ENCODE measurements at regions not wholly inside any gene's neighbourhood (a gene's known extent, or its start where the extent isn't known, plus 50 kb on each side); places are given as distances from the start of the nearest gene placed in this dataset.

DNA sequence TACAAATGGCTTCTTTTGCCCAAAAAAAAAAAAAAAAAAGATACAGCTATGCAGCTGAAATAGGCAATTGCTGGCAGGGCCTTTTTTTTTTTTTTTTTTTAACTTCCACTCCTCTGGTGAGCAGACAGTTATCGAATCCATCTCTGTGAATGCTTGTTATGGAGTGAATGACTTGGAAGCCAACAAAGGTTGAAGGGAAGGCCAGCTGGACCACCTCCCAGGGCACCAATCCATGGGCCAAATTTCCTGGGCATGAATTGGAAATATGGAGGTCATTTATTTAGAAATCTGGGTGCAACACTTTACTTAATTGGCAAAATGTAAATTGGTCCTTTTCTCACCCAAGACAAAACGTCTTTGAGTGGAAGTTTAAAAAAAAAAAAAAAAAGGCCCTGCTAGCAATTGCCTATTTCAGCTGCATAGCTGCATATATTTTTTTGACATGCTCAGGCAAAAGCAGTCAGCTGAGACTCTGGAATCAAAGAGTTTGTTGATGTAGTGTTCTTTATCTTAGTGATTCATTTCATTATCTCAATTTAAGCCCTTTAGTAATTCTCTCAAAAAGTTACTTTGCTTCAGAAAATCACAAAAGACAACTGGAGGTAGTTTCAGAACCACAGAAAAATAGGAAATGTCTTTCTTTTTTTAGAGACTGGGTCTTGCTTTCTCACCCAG, 392.2 kb upstream of the KLF4 start:
- no peak overlapping the region for H3K27ac ChIP-seq (ENCODE audit: low read depth, low read length)
- no peaks in the 10 kb centered on the region for H3K4me1 ChIP-seq (ENCODE audit: control insufficient read depth, insufficient read depth, low read length)
- no peak overlapping the region for H3K4me3 ChIP-seq (ENCODE audit: low read depth, low read length)
- no peaks in the 10 kb centered on the region for H3K9me3 ChIP-seq (ENCODE audit: control insufficient read depth, insufficient read depth, low read length)
- no peaks in the 10 kb centered on the region for H3K36me3 ChIP-seq (ENCODE audit: control insufficient read depth, insufficient read depth, low read length)
- H3K9ac ChIP-seq (ENCODE audit: low read depth, low read length) = no peak overlapping the region
- H3K27me3 ChIP-seq (ENCODE audit: control insufficient read depth, insufficient read depth, low read length) = no peaks in the 10 kb centered on the region

DNA sequence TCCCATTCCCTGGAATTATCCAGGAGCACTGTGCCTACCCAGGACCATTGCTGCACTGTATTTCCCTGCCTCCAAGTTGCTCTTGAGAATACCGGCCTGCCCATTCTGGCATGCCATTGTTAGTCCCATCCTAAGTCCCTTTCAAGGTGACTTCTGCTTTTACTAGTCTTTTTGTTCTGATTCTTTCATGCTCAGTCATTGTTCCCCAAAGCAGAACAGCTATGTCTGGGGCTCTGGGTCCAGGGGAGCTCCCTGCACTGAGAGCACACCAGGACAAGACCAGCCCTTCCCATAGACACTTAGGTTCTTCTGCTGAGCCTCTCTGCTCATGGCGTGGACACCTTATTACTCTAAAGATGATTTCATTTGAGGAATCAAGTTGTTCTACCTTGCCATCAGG, 388.9 kb upstream of the KLF4 start:
- H3K4me3 ChIP-seq (ENCODE audit: low read depth, low read length) = no peak overlapping the region
- H3K9ac ChIP-seq (ENCODE audit: low read depth, low read length) = no peak overlapping the region
- H3K27ac ChIP-seq (ENCODE audit: low read depth, low read length) = no peak overlapping the region
- H3K4me1 ChIP-seq (ENCODE audit: control insufficient read depth, insufficient read depth, low read length) = peaks cover under 1% of the 10 kb centered on the region
- H3K36me3 ChIP-seq (ENCODE audit: control insufficient read depth, insufficient read depth, low read length) = no peaks in the 10 kb centered on the region
- no peaks in the 10 kb centered on the region; the same call in 1 of the 2 replicates for H3K27me3 ChIP-seq (ENCODE audit: control insufficient read depth, insufficient read depth, low read length)
- H3K9me3 ChIP-seq (ENCODE audit: control insufficient read depth, insufficient read depth, low read length) = no peaks in the 10 kb centered on the region

DNA sequence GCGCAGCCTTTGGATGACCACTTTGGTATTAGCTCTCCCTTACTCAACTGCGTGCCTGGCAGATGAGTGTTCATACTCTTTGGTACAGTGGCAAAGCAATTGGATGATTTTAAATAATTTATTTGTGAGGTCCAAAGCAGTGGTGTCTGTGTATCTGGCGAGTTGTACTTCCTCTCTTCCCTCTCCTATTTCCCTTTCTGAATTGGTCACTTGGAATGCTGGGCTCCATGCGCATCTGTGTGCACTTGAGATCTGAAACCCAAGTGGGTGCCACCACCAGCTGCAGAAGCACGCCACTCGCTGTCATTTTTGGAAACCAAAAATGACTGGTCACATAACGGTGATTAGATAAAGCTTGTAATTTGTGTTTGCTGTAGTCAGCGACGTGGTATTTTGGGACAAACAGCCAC, 386.0 kb upstream of the KLF4 start:
- Histone ChIP-seq H3K9ac (ENCODE audit: low read depth, low read length) (no peak overlapping the region), H3K27ac (ENCODE audit: low read depth, low read length) (no peak overlapping the region), H3K27me3 (ENCODE audit: control insufficient read depth, insufficient read depth, low read length) (no peaks in the 10 kb centered on the region; the same call in 1 of the 2 replicates), H3K9me3 (ENCODE audit: control insufficient read depth, insufficient read depth, low read length) (no peaks in the 10 kb centered on the region), H3K4me3 (ENCODE audit: low read depth, low read length) (no peak overlapping the region), H3K36me3 (ENCODE audit: control insufficient read depth, insufficient read depth, low read length) (no peaks in the 10 kb centered on the region), H3K4me1 (ENCODE audit: control insufficient read depth, insufficient read depth, low read length) (peaks cover 17% of the 10 kb centered on the region)

DNA sequence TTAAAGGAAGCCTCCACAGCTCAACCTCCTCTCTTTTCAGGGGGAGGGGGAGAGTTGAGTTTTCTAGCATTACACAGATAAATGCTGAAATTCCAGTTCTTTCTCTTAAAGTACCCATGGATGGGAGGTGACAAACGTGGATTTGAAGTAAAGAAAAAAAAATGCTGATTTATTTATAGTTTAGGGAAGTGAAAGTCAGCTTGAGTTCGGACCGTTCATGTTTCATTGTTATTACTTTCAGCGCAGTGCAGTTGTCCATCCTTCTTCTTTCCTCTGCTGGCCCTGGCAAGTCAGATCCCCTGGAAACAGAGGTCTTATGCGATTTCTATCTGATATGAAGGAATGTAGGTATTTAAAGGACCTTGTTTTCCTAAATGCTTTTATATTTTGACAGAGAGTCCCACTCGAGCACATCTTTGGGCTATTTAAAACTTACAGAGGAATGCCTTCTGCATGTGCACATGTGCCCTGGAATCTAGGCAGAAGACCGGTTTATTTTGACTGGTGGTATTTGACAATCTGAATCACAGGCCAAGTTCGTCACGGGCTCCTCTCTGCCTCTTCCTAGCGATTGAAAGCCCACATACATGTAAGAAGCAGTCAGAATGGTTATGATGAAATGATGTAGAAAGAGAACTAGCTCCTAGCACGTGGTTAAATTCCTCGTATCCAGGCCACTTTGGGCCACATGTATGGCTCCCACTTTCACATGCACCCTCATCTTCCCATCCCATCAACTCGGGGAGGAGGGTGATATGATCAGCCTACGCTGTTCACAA, 385.2 kb upstream of the KLF4 start:
- Histone ChIP-seq H3K27ac (ENCODE audit: low read depth, low read length) (no peak overlapping the region), H3K9ac (ENCODE audit: low read depth, low read length) (no peak overlapping the region), H3K9me3 (ENCODE audit: control insufficient read depth, insufficient read depth, low read length) (no peaks in the 10 kb centered on the region), H3K4me3 (ENCODE audit: low read depth, low read length) (no peak overlapping the region), H3K36me3 (ENCODE audit: control insufficient read depth, insufficient read depth, low read length) (no peaks in the 10 kb centered on the region), H3K4me1 (ENCODE audit: control insufficient read depth, insufficient read depth, low read length) (peaks cover 17% of the 10 kb centered on the region), H3K27me3 (ENCODE audit: control insufficient read depth, insufficient read depth, low read length) (no peaks in the 10 kb centered on the region; the same call in 1 of the 2 replicates)

DNA sequence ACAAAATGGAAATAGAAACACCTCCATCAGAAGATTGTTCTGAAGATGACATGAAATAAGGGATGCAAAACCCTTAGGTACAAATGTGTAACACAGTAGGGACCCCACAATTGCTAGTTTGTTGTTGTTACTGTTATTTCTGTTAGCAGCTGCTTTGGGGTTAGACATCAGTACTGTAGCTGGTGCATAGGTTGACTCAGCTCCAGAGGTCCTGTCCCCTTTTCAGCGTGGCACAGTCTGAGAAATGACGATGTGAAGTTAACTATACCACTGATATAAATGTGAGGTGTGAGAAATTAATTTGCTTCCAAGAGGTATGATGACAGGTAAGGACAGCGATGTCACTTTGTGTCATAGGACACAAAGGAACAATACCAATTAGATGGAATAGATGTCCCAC, 384.6 kb upstream of the KLF4 start:
- Histone ChIP-seq H3K27ac (ENCODE audit: low read depth, low read length) (no peak overlapping the region), H3K4me3 (ENCODE audit: low read depth, low read length) (no peak overlapping the region), H3K9ac (ENCODE audit: low read depth, low read length) (no peak overlapping the region), H3K36me3 (ENCODE audit: control insufficient read depth, insufficient read depth, low read length) (no peaks in the 10 kb centered on the region), H3K27me3 (ENCODE audit: control insufficient read depth, insufficient read depth, low read length) (no peaks in the 10 kb centered on the region; the same call in 1 of the 2 replicates), H3K9me3 (ENCODE audit: control insufficient read depth, insufficient read depth, low read length) (no peaks in the 10 kb centered on the region), H3K4me1 (ENCODE audit: control insufficient read depth, insufficient read depth, low read length) (peaks cover 17% of the 10 kb centered on the region)

DNA sequence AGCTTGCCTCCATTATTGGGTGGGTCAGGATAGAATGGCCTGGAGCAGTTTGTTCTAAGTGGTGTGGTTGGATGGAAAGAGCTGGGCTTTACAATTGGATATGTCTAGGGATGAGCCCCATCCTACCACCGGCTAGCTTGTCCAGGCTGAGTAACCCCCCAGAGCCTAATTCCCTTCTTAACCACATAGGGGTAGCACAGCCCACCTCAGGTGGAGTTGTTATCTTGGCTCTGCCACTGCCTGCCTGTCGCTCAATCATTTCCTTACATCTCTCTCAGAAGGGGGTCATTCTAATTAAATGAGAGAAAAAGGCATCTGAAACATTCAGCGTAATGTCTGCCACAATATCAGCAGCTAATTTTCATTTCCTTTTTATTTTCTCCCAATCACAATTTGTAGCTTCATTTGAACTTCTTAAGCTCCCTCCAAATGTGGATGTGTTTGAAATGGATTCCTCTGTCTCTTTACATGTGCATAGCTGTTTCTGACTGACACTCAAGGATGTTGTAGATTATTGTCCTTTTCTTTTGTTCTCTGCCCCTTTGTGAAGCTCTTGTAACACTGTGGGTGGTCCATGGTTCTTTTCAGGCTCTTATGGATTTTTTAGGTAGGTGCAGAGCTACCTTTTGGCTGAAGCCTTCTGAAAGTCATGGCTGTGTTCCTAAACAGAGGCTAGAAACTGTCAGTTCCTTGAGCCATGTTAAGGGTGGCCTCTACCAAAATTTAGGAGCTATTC, 383.1 kb upstream of the KLF4 start:
- peaks cover 17% of the 10 kb centered on the region for H3K4me1 ChIP-seq (ENCODE audit: control insufficient read depth, insufficient read depth, low read length)
- H3K9me3 ChIP-seq (ENCODE audit: control insufficient read depth, insufficient read depth, low read length) = no peaks in the 10 kb centered on the region
- peak overlapping the region; percentile 55 for H3K27ac ChIP-seq (ENCODE audit: low read depth, low read length)
- no peak overlapping the region for H3K9ac ChIP-seq (ENCODE audit: low read depth, low read length)
- H3K4me3 ChIP-seq (ENCODE audit: low read depth, low read length) = no peak overlapping the region
- H3K27me3 ChIP-seq (ENCODE audit: control insufficient read depth, insufficient read depth, low read length) = no peaks in the 10 kb centered on the region; the same call in 1 of the 2 replicates
- no peaks in the 10 kb centered on the region for H3K36me3 ChIP-seq (ENCODE audit: control insufficient read depth, insufficient read depth, low read length)

DNA sequence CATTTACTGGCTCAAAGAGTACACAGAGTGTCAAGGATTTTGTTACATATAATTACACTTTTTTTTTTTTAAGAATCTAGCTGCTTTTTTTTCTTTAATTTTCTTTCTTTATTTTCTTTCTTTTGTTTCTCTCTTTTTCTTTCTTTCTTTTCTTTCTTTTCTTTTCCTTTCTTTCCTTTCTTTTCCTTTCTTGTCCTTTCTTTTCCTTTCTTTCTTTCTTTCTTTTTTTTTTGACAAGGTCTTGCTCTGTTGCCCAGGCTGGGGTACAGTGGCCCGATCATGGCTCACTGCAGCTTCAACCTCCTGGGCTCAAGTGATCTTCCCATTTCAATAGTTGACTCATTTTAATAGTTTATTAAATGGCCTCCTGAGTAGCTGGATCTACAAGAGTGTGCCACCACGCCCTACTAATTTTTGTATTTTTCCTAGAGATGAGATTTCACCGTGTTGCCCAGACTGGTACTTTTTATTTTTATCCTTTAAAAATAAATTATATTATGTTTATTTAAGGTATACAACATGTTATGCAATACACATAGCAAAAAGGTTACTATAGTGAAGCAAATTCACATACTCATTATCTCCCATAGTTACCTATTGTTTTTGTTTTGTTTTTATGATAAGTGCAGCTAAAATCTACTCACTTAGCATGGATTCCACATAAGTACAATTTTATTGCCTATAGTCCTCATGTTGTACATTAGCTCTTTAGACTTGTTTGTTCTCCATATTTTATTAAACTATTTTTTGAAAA, 381.5 kb upstream of the KLF4 start:
- no peaks in the 10 kb centered on the region for H3K9me3 ChIP-seq (ENCODE audit: control insufficient read depth, insufficient read depth, low read length)
- no peaks in the 10 kb centered on the region for H3K36me3 ChIP-seq (ENCODE audit: control insufficient read depth, insufficient read depth, low read length)
- no peak overlapping the region for H3K9ac ChIP-seq (ENCODE audit: low read depth, low read length)
- peaks cover 17% of the 10 kb centered on the region for H3K4me1 ChIP-seq (ENCODE audit: control insufficient read depth, insufficient read depth, low read length)
- no peak overlapping the region for H3K4me3 ChIP-seq (ENCODE audit: low read depth, low read length)
- no peaks in the 10 kb centered on the region; the same call in 1 of the 2 replicates for H3K27me3 ChIP-seq (ENCODE audit: control insufficient read depth, insufficient read depth, low read length)
- no peak overlapping the region for H3K27ac ChIP-seq (ENCODE audit: low read depth, low read length)

DNA sequence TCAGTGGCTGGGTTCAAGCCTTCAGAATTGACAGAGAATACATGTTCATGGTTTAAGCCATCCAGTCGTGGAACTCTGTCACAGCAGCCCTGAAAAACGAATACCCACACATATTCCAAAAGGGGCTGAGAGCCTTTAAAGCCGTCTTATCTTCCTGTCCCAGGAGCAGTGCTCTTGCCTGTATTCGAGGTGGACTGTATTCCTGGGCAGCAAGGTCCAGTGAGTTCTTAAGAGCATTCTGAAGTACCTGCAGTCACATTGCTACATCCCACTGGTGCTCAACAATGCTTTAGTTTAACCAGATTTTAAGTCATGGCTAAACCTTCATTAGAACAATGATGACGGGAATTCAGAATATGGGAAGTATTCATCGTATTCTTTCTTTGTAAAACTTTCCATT, 380.7 kb upstream of the KLF4 start:
- Histone ChIP-seq H3K36me3 (ENCODE audit: control insufficient read depth, insufficient read depth, low read length) (no peaks in the 10 kb centered on the region), H3K4me1 (ENCODE audit: control insufficient read depth, insufficient read depth, low read length) (peaks cover 17% of the 10 kb centered on the region), H3K27ac (ENCODE audit: low read depth, low read length) (no peak overlapping the region), H3K4me3 (ENCODE audit: low read depth, low read length) (no peak overlapping the region), H3K9ac (ENCODE audit: low read depth, low read length) (no peak overlapping the region), H3K27me3 (ENCODE audit: control insufficient read depth, insufficient read depth, low read length) (no peaks in the 10 kb centered on the region; the same call in 1 of the 2 replicates), H3K9me3 (ENCODE audit: control insufficient read depth, insufficient read depth, low read length) (no peaks in the 10 kb centered on the region)

DNA sequence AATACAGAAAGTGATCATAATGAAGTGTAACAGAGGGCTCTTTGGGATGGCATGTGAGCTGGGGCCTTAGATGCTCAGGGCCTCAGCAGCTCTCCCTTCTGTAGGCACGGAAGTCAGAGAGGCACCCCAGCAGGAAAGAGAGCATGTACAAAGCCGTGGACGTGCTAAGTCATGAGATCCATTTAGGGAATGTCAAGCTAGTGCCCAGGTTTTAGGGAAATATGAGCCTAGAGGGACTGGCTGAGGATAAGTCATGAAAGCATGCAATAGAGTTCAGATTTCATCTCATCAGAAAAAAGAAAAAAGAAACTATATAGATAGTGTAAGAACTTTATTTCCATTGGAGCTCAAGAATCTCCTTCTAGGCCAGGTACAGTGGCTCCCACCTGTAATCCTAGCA, 379.5 kb upstream of the KLF4 start:
- no peaks in the 10 kb centered on the region for H3K9me3 ChIP-seq (ENCODE audit: control insufficient read depth, insufficient read depth, low read length)
- no peak overlapping the region for H3K9ac ChIP-seq (ENCODE audit: low read depth, low read length)
- H3K4me3 ChIP-seq (ENCODE audit: low read depth, low read length) = no peak overlapping the region
- no peaks in the 10 kb centered on the region; the same call in 1 of the 2 replicates for H3K27me3 ChIP-seq (ENCODE audit: control insufficient read depth, insufficient read depth, low read length)
- H3K4me1 ChIP-seq (ENCODE audit: control insufficient read depth, insufficient read depth, low read length) = peaks cover 17% of the 10 kb centered on the region
- H3K36me3 ChIP-seq (ENCODE audit: control insufficient read depth, insufficient read depth, low read length) = no peaks in the 10 kb centered on the region
- H3K27ac ChIP-seq (ENCODE audit: low read depth, low read length) = no peak overlapping the region

DNA sequence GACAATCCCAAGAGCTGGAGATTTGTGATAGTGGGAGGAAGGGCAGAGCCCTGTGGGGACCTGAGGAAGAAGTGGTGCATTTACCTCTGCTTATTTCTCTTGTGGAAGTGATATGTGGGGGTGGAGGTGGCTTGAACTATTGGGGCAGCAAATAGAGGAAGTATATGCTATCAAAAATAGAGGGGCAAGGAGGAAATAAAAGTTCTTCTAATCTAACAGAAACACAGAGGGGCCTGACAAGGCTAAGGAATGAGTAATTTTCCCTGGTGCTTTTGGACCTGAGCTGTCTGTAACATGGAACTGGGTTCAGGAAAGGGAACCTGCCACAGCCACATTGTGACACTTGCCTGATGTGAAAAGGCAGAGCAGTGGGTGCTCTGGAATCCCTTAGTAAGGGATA, 378.6 kb upstream of the KLF4 start:
- Histone ChIP-seq H3K4me3 (ENCODE audit: low read depth, low read length) (no peak overlapping the region), H3K4me1 (ENCODE audit: control insufficient read depth, insufficient read depth, low read length) (peaks cover 13% of the 10 kb centered on the region), H3K36me3 (ENCODE audit: control insufficient read depth, insufficient read depth, low read length) (no peaks in the 10 kb centered on the region), H3K27ac (ENCODE audit: low read depth, low read length) (no peak overlapping the region), H3K9me3 (ENCODE audit: control insufficient read depth, insufficient read depth, low read length) (no peaks in the 10 kb centered on the region), H3K27me3 (ENCODE audit: control insufficient read depth, insufficient read depth, low read length) (no peaks in the 10 kb centered on the region), H3K9ac (ENCODE audit: low read depth, low read length) (no peak overlapping the region)

Data from HUES48 (cell line).